HG03521 (cell line): ENCODE measurements at regions not wholly inside any gene's neighbourhood (a gene's known extent, or its start where the extent isn't known, plus 50 kb on each side); places are given as distances from the start of the nearest gene placed in this dataset.

ENCODE experiments used
- ATAC-seq: cut with Tn5 transposase; IDR thresholded peaks from one replicate; pipeline ENCODE4 v1.9.1; 2021; ENCODE audit warnings: mild to moderate bottlenecking, moderate library complexity; ENCODE audit not compliant: unreplicated experiment

DNA sequence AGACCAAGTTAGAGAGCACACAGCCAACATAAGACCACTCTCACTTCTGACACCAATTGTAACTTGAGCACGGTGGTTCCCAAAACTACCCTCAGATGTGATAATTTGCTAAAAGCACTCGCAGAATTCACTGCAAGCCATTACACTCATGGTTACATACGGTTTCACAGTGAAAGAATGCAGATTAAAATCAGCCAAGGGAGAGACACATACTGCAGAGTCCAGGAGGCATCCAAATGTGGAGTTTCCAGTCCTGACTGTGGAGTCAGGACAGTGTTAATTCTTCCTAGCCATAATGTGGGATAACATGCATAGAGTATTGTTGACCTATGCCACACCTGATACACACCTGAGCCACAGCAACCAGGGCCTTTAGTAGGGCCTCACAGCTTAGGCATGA lies 956.4 kb downstream of the NTRK3 start:
- ATAC-seq = no peak

DNA sequence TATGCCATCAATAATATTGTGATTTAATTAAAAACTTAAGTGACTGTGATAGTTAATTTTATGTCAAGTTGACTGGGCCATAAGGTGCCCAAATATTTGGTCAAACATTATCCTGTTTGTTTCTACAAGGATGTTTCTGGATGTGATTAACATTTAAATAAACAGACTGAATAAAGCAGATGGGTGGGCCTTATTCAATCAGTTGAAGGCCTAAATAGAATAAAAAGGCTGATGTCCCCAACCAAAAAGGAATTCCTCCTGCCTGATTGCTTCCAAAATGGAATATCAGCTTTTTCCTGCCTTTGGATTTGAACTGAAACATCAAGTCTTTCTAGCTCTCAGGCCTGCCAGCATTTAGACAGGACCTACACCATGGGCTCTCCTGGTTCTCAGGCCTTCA lies 961.7 kb downstream of the NTRK3 start:
- ATAC-seq = no peak

DNA sequence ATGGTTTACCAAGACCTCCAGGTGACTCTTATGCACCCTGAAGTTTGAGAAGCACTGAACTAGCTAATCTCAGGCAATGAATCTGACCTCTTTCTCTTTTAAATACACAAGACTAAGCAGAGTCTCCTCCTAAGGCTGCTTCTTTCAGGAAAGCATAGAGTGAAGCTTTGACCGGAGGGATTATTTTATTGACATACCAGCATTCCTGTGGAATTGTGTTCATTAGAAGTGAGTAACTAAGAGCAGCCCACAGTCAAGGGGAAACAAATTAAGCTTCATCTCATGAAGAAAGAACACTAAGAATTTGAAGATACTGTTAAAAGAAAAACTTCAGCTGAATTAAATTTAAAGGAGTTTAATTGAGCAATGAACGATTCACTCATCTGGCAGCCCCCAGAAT lies 963.5 kb downstream of the NTRK3 start:
- ATAC-seq = no peak

DNA sequence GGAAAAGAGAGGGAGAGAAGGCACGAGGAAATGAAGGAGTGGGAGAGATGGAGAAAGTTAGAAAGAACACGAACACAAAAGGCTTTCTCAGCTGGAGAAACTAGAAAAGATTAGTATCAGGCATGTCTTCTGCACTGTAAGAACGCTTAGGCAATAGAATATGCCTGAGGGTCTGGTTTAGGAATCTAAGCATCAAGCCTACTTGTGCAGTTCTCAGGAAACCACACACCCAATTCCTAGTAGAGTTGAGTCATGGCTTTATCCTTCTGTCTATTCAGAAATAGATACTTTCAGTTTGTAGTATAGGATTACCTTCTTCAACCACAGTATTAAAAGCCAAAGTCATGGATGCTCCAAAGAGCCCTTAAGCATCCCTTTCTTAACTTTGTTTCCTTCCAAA lies 969.4 kb downstream of the NTRK3 start:
- no peak for ATAC-seq

DNA sequence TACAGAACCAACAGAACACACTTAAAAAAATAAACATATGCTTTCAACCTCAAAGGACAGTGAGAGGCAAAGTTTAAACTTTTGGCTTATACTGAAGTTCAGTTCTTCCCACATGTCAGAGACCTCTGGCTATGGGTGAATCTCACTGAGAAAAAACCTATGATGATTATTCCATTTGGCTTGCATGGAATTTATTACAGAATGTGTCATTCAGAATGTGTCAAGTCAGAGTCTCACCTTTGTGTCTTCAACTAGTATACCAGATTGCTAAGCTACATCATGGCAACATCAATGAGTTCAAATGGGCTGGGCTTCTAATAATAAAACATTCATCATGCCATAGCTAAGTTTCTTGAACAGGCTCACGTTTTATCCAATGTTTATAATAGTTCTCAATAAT lies 987.0 kb downstream of the NTRK3 start:
- no peak for ATAC-seq

DNA sequence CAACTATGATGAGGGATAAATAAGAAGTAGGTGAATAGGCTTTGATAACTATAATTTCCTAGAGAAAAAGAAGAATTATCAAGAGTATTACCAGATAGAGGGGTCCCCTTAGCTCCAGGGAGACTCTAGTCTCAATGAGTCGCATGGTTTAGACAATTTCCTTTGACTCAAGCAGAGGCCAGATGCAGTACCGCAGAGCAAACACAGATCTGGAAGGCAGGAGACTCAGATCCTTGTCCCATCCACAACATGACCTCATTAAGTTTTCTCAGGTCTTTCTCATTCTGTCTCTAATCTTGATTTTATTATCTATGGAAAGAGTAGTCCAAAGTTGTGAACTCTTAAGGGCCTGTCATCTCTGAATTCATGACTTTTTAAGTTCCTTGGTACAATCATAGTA lies 987.9 kb downstream of the NTRK3 start:
- no peak for ATAC-seq

DNA sequence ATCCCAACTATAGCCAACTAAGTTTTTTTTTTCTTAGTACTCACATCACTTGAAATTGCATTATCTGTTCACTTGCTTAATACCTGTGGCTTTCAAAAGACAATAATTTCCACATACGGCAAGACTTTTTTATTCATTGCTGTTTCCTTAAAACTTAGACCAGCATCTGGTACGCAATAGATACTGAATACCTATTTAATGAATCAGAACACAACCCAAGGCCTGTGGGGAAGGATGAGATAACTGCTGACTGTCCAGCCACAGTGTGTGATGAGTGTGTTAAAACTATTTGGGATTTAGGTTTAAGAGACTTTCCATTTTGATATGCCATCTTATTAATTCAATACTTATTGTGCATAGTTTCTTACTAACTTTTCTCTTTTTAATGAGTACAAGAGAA lies 988.7 kb downstream of the NTRK3 start:
- no peak for ATAC-seq

DNA sequence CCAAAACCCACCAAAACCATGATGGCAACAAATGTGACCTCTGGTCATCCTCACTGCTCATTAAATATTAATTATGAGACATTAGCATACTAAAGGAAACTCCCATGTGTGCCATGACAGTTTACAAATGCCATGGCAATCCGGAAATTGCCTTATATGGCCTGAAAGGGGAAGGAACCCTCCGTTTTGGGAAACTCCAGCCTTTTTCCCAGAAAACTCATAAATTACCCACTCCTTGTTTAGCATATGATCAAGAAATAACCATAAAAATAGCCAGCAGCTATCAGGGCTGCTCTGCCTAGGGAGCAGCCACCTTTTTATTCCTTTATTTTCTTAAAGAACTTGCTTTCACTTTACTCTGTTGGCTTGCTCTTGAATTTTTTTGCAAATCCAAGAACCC lies 992.7 kb downstream of the NTRK3 start:
- no peak for ATAC-seq

DNA sequence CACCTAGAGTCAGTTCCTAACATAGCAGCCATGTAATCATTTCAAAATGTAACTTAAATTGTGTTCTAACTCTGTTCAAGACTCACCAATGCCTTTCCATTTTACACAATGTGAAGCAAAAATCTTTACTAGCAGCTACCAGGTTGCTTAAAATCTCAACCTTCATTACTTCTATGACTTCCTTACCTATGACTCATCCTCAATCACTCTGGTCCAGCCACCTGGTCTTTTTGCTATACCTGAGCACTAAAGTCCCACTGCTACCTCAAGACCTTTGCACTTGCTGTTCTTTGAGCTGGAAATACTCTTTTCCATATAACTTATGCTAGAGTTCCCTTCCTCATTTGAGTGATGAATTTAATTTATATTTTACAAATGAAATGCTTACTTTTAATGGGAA lies 993.2 kb downstream of the NTRK3 start:
- ATAC-seq = no peak

DNA sequence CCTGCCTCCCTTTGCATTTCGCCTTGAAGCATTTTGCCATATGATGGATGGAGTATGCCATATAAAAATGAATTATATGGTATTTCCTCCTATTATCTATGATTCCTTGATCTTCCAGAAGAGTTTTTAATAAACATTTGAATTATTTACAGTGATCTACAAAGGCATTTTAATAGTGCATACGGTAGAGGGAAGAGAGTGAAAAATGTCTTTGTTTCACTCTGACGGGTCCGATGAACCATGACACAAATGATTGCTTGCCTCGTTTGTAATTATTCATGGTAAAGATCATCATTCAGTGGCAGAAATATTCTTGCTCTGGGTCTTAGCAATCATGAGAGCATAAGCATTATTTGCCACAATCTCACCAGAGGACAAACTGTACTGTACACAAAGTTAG lies 1010.9 kb downstream of the NTRK3 start:
- ATAC-seq = no peak

DNA sequence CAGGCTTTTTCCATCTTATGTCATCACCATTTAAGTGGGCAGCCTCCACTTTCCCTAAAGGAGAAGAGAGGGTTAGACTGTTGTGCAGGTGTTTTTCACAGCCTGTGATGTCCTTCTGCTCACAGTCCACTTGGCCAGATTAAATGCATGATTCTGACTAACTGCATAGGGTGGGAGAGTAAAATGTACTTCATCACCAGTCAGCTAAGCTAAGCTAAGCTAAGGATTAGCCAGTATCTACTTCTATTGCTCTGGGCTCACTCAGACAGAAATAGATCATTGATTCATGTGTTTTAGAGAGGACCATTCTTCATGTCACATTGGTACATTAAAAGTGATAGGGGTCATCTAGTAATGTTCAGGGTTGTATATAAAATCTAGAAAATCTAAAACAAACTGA lies 1013.1 kb downstream of the NTRK3 start:
- ATAC-seq = no peak

DNA sequence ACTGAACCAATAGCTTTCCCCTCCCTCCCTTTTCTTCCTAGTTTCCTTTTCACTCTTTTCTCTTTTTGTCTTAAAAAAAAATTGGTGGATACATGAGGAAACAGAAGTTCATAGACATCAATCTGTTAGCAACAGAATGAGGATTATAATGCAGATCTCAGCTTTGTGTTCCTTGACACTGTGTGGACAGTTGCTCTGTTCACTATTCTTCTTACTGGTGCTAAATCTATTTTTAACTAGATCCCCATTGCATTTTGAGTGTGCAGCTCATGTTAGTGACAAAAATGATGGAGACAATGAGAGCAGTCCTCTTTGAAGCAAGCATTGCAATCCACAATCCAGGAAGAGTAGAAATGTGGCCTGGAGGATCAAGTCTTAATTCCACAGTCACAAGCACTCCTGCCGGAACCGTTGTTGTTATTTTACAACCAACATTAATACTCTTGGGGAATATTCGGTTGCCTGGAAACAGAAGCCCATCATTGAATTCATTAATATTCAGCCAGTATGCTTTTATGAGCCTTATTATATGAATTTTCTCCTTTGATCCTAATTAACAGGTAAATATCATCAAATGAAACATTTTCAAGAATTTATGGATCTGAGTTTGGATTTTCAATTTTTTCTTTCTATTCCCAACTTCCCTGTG lies 1016.8 kb downstream of the NTRK3 start:
- no peak for ATAC-seq

DNA sequence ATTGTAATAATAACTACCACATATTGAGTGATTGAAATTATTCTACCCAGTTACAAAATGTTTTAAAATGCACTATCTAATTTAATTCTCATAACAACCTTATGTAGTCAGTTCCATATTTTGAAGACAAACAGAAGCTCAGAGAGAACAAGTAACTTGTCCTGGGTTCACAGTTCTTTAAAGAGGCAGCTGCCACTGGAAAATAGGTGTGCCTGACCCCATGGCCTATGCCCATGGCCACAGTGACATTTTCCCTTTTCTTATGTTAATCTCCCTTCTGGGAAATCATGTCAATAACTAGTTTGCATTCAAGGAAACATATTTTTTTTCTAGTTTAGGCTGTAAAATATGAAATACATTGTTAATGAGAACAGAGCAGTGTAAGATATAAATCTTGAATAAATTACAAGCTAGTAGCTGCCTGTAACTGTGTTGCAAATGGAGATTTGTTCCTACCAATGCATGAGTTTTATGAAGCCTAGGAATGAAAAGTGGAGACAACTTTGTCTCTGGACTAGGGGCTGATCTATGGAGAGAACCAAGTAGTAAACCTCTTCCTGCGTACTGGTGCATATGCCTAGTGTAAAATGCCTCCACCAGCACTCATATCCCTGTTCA lies 1018.0 kb downstream of the NTRK3 start:
- ATAC-seq = no peak

DNA sequence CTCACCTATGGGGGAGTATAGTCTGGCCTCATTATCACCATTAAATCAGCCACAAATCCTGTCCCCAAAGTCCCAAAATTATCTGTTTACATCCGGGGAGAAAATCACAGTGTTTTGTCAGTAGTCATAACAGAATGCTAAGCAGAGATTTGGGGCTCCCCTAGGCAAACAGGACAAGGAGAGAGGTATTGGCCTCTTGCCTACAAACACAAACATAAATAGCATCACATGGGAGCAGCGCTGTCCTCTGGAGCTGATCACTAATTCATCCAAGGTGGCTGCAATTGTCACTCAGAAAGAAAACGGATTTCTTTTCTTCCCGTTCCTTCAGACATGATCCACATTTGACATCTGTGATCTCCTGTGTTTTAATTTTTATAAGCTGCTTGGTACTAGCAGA lies 1028.1 kb downstream of the NTRK3 start:
- no peak for ATAC-seq

DNA sequence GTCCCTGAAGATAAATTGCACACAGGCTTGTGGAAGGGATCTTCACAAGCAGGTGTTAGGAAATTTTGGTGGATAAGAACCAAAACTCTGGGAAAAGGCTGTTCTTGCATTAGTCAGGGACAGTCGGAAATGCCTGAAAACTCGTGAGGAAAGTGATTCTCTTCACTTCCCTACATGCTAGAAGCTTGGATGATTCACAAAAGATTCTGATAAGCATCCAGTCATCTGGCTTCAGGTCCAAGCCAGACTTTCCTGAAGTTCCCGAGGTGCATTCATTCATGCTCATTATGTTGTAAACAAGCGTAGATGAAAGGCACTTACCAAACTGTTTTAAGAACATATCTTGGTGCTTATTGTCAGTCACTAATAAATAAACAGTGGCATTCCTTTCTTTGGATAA lies 1028.7 kb downstream of the NTRK3 start:
- ATAC-seq = no peak

DNA sequence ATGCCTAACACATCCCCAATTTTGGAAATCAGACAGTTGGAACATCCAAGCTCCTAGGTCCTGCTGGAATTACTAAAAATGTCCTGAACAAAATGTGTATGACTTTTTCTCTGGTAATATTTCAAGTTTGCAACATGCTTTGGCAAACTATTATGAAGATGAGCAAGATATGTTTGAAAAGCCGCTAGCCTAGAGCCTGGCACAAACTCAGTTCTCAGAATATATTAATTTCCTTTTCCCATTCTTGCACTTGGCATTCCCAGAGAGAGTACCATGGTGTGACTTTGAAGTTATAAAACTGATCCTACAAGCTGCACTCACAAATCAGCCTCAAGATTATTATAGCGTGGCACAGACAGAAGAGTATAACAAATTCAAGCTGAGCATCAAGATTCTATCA lies 1031.1 kb downstream of the NTRK3 start:
- ATAC-seq = no peak

DNA sequence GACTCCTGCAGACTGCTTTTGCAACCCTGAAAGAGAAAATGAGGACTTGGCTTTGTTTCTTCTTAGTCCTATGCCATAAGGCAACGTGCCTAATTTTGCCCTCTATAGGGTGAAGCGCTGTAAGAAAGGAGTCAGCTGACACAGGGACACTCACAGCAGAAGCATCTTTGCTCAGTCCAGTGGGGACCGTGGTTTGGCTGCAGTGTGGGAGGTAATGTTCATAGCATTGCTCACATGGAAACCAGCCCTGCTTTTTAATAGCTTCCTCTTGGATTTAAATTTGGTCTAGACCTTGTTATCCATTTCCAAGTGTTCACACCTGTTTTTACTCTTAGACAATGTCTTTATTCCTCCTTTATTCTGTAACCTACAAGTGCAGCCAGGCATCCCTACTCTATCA lies 1032.1 kb downstream of the NTRK3 start:
- no peak for ATAC-seq

DNA sequence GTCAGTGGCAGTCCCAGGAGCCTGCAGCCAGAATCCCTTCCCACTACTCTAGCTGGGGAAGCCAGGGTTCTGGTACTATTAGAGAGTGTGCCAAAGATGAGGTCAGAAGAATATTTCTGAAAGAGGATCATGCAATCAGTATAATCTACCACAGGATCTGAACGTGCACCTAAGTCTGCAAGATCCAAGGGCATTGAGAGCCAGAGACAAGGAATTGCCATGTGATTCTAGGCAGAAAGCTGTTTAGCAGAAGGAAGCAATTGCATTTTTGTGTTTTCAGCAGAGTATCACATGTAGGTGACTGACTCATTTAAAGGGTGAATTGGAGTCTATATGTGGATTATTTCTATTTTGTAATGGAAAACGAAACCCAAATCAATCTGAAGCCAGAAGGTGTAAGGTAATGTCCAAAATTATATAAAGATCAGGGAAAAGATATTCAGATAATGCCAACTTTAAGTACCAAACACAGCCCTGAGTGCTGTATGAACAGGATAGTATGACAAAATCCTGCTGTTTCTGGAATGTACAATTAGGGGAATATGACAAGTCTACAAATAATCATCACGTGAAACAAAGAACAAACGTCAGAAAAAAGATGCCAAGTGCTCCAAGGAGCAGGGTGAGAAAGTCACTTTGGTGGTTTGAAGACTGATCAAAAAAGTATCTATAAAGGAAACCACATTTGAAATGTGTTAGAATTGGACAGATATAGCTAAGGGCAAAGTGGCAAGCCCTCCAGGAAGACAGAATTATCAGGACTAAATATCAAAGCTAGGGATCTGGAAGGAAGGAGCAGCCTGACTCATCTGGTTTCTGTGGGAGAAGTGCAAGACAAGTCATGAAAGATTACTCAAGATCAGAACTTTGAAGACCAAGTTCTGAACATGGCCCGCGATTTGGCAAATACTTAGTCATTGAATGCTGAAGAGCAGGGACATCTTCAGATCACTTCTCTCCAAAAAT lies 1036.6 kb downstream of the NTRK3 start:
- no peak for ATAC-seq

DNA sequence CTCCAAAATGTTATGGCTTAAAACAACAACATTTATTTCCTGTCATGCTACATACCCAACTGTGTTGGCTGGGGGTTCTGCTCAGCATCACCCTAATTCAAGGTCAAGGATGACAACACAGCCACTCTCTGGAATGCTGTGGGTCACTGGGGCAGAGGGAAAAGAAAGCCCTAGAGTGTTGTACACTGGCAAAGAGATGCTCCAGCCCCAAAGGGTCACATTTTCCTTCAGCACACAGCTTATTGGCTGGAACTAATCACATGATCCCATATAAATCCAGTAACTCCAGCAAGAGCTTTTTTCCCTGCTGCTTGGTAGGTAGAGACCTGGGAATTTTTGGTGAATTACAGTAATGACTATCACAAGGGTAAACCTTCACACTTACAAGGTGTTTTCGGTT lies 1041.4 kb downstream of the NTRK3 start:
- ATAC-seq = no peak

DNA sequence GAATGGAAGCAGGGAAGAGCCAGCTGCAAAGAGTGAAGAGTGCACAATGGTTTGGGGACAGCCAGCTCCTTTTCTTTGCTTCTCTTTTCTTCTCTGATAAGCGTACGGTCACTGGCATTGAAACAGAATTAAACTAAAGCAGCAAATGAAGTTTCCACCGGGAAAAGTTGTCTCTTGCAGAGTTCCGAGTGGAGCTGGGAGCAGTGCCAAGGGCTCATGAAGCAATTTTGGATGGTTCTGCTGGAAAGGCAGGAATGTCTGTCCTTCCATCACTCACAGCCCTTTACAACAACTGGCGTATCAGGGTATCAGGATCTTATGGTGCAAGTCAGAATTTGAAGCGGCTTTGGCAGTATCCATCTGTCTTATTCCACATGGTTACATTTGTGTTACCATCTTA lies 1042.9 kb downstream of the NTRK3 start:
- ATAC-seq = no peak

DNA sequence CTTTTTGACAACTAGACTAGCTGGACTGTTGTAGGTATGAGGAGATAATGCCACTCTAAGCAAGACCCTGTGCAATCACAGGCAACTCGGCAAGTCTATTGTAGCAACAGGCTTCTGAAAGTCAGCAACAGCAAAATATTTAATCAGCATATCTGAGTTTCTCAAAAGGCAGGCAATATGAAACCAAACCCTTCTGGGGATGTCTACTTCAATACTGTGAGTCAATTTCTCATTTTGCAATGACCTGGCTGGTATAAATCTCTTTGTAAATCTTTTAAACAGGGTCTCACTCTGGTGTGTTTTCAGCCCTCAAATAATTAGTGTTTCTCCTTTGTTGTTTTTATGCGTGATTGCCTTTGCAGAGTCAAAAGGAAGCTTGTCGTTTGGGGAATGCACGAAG lies 1044.5 kb downstream of the NTRK3 start:
- no peak for ATAC-seq

DNA sequence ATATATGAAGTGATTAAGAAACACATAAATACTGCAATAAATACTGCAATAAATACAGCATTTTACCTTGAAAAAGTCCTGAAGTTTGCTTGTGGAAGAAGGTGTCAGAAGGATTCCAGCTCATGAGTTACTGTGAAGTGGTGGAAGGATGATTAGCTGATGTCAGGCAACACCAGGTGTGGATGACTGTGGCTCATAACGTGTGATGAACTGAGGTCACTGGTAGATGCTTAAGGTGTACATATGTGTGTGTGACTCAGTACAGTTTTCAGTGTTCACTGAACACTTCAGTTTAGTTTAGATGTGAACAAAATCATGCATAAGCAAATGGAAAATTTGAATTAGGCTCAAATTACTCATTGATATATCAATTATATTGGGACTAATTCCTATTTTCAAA lies 1045.0 kb downstream of the NTRK3 start:
- ATAC-seq = no peak
